Left ventricle myocardium superior (tissue), 1 donor: ENCODE measurements at regions not wholly inside any gene's neighbourhood (a gene's known extent, or its start where the extent isn't known, plus 50 kb on each side); places are given as distances from the start of the nearest gene placed in this dataset.
"Not testable (repeated sequence)": the region's sequence is repeated elsewhere in the genome, so short reads cannot be mapped to it uniquely, and the experiment has no call there.

ENCODE experiments used
- ATAC-seq: fragments of 200-7000 bp; cut with Tn5 transposase; one replicate; pipeline ENCODE4 v1.9.1; 2020; ENCODE audit warnings: mild to moderate bottlenecking, moderate library complexity
- DNase-seq: peaks from one replicate; pipeline ENCODE4 v3.0.0-alpha.2; 2020
- intact Hi-C: fragments of 100-400 bp; cut with micrococcal nuclease; formaldehyde crosslinking; loops from one replicate; pipeline ENCODE4 v1.11.0; 2022
- donor health status: DM: no; HTN: yes; CAD: no; lungs with severe emphysema.

GRCh38 chr22:34625892-34626291 is 440.1 kb upstream of the ISX start:
- ATAC-seq, result not testable (repeated sequence)

GRCh38 chr22:34638128-34638527 is 427.8 kb upstream of the ISX start:
- ATAC-seq, result no peak
- intact Hi-C loops, result no loop called here

More at GRCh38 chr22:34625892-34626291, 440.1 kb upstream of the ISX start:
- DNase-seq, intact Hi-C loops: not testable (repeated sequence)

GRCh38 chr22:34639911-34640310 is 426.0 kb upstream of the ISX start:
- intact Hi-C loops, result no loop called here
- DNase-seq, result no peak

More at GRCh38 chr22:34638128-34638527, 427.8 kb upstream of the ISX start:
- DNase-seq, result no peak

GRCh38 chr22:34645375-34645774 is 420.6 kb upstream of the ISX start:
- intact Hi-C loops, result no loop called here
- DNase-seq, result no peak
- no peak for ATAC-seq

More at GRCh38 chr22:34639911-34640310, 426.0 kb upstream of the ISX start:
- ATAC-seq, result no peak

GRCh38 chr22:34669001-34669400 is 397.0 kb upstream of the ISX start:
- DNase-seq, result no peak
- intact Hi-C loops, result no loop called here
- no peak for ATAC-seq

GRCh38 chr22:34683031-34683430 is 382.9 kb upstream of the ISX start:
- DNase-seq, intact Hi-C loops, ATAC-seq: not testable (repeated sequence)

- ATAC-seq, intact Hi-C loops, DNase-seq: not testable (repeated sequence)
These were observed 381.7 kb upstream of the ISX start for GRCh38 chr22:34684278-34684677.

- intact Hi-C loops, result no loop called here
- ATAC-seq (no peak), DNase-seq (no peak)
These were observed 378.8 kb upstream of the ISX start for GRCh38 chr22:34687116-34687515.

- ATAC-seq, result no peak
- intact Hi-C loops, result no loop called here
- DNase-seq, result no peak
These were observed 377.1 kb upstream of the ISX start for GRCh38 chr22:34688825-34689224.

GRCh38 chr22:34696557-34696956 is 369.4 kb upstream of the ISX start:
- ATAC-seq, result no peak
- intact Hi-C loops, result no loop called here
- no peak for DNase-seq

- DNase-seq (no peak), ATAC-seq (no peak)
- intact Hi-C loops, result no loop called here
These were observed 363.7 kb upstream of the ISX start for GRCh38 chr22:34702279-34702678.

- ATAC-seq (no peak), DNase-seq (no peak)
- intact Hi-C loops, result no loop called here
These were observed 356.3 kb upstream of the ISX start for GRCh38 chr22:34709641-34710040.

GRCh38 chr22:34722901-34723300 is 343.1 kb upstream of the ISX start:
- ATAC-seq, result no peak
- intact Hi-C loops, result no loop called here
- DNase-seq, result no peak

GRCh38 chr22:34736081-34736480 is 329.9 kb upstream of the ISX start:
- no peak for DNase-seq
- intact Hi-C loops, result no loop called here

GRCh38 chr22:34738661-34739400 is 327.1 kb upstream of the ISX start:
- DNase-seq (no peak), ATAC-seq (no peak)
- intact Hi-C loops, result no loop called here

More at GRCh38 chr22:34736081-34736480, 329.9 kb upstream of the ISX start:
- ATAC-seq, result no peak

- DNase-seq (no peak), ATAC-seq (no peak)
- intact Hi-C loops, result no loop called here
These were observed 322.7 kb upstream of the ISX start for GRCh38 chr22:34743110-34743751.

- intact Hi-C loops, result no loop called here
- DNase-seq (no peak), ATAC-seq (no peak)
These were observed 305.5 kb upstream of the ISX start for GRCh38 chr22:34760276-34761008.

GRCh38 chr22:34761111-34761510 is 304.8 kb upstream of the ISX start:
- no peak for ATAC-seq
- intact Hi-C loops, result no loop called here
- no peak for DNase-seq

- intact Hi-C loops, result no loop called here
- no peak for DNase-seq
- ATAC-seq, result no peak
These were observed 302.5 kb upstream of the ISX start for GRCh38 chr22:34763496-34763895.

- ATAC-seq (no peak), DNase-seq (no peak)
- intact Hi-C loops, result no loop called here
These were observed 300.8 kb upstream of the ISX start for GRCh38 chr22:34765115-34765514.
